ENCODE measurements at regions not wholly inside any gene's neighbourhood (a gene's known extent, or its start where the extent isn't known, plus 50 kb on each side); places are given as distances from the start of the nearest gene placed in this dataset.

DNA sequence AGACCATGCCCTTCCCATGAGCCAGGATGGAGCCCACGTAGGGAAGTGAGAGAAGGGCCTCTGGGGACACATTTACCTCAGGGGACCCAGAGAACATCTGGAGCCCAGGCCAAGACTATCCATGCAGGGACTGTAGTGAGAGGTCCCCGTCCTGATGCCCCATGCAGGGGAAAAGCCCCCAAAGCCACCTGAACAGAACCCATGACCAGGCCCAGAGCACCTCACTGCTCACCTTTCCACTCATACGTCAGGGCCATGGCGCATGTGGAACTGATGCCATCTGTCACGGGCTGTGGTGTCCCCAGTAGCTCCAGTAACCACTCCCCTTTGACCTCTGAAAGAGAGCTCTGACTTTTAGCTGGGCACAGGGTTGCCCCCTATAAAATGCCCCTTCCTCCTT lies 106.5 kb upstream of the TEX51 start:
- no peak for TF ChIP-seq POLR2A (IDR thresholded peaks at IDR 0.05)
- TF ChIP-seq, protein P1, sequence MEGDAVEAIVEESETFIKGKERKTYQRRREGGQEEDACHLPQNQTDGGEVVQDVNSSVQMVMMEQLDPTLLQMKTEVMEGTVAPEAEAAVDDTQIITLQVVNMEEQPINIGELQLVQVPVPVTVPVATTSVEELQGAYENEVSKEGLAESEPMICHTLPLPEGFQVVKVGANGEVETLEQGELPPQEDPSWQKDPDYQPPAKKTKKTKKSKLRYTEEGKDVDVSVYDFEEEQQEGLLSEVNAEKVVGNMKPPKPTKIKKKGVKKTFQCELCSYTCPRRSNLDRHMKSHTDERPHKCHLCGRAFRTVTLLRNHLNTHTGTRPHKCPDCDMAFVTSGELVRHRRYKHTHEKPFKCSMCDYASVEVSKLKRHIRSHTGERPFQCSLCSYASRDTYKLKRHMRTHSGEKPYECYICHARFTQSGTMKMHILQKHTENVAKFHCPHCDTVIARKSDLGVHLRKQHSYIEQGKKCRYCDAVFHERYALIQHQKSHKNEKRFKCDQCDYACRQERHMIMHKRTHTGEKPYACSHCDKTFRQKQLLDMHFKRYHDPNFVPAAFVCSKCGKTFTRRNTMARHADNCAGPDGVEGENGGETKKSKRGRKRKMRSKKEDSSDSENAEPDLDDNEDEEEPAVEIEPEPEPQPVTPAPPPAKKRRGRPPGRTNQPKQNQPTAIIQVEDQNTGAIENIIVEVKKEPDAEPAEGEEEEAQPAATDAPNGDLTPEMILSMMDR (IDR thresholded peaks at IDR 0.05), result no peak
